ENCODE measurements at regions not wholly inside any gene's neighbourhood (a gene's known extent, or its start where the extent isn't known, plus 50 kb on each side); places are given as distances from the start of the nearest gene placed in this dataset.

- DNase-seq (ENCODE audit: low spot score): peak; percentile 5
Observed at GRCh38 chr18:11316546-11316945, 167.2 kb upstream of the PIEZO2 start.

- DNase-seq (ENCODE audit: low spot score): peak; percentile 59
Observed at GRCh38 chr18:11310476-11311086, 161.2 kb upstream of the PIEZO2 start.

GRCh38 chr18:11309172-11309571 is 159.8 kb upstream of the PIEZO2 start:
- DNase-seq (ENCODE audit: low spot score): no peak

- no peak for DNase-seq (ENCODE audit: low spot score)
Observed at GRCh38 chr18:11308499-11308898, 159.1 kb upstream of the PIEZO2 start.

GRCh38 chr18:11307716-11308115 is 158.3 kb upstream of the PIEZO2 start:
- no peak for DNase-seq (ENCODE audit: low spot score)

- no peak for DNase-seq (ENCODE audit: low spot score)
Observed at GRCh38 chr18:11305507-11305906, 156.1 kb upstream of the PIEZO2 start.

GRCh38 chr18:11304928-11305327 is 155.6 kb upstream of the PIEZO2 start:
- DNase-seq (ENCODE audit: low spot score): no peak

GRCh38 chr18:11296946-11297345 is 147.6 kb upstream of the PIEZO2 start:
- DNase-seq (ENCODE audit: low spot score): no peak

GRCh38 chr18:11293794-11294193 is 144.4 kb upstream of the PIEZO2 start:
- no peak for DNase-seq (ENCODE audit: low spot score)

GRCh38 chr18:11290786-11291185 is 141.4 kb upstream of the PIEZO2 start:
- DNase-seq (ENCODE audit: low spot score): no peak

GRCh38 chr18:11289248-11289647 is 139.9 kb upstream of the PIEZO2 start:
- no peak for DNase-seq (ENCODE audit: low spot score)

- DNase-seq (ENCODE audit: low spot score): no peak
Observed at GRCh38 chr18:11288401-11288800, 139.0 kb upstream of the PIEZO2 start.

- no peak for DNase-seq (ENCODE audit: low spot score)
Observed at GRCh38 chr18:11286431-11286830, 137.1 kb upstream of the PIEZO2 start.

GRCh38 chr18:11284811-11285210 is 135.4 kb upstream of the PIEZO2 start:
- DNase-seq (ENCODE audit: low spot score): no peak

- no peak for DNase-seq (ENCODE audit: low spot score)
Observed at GRCh38 chr18:11284349-11284748, 135.0 kb upstream of the PIEZO2 start.

- no peak for DNase-seq (ENCODE audit: low spot score)
Observed at GRCh38 chr18:11283479-11284161, 134.3 kb upstream of the PIEZO2 start.

GRCh38 chr18:11279461-11279860 is 130.1 kb upstream of the PIEZO2 start:
- DNase-seq (ENCODE audit: low spot score): no peak

GRCh38 chr18:11276678-11277077 is 127.3 kb upstream of the PIEZO2 start:
- no peak for DNase-seq (ENCODE audit: low spot score)

GRCh38 chr18:11274144-11274794 is 124.9 kb upstream of the PIEZO2 start:
- no peak for DNase-seq (ENCODE audit: low spot score)

- DNase-seq (ENCODE audit: low spot score): no peak
Observed at GRCh38 chr18:11272516-11272915, 123.1 kb upstream of the PIEZO2 start.

- DNase-seq (ENCODE audit: low spot score): no peak
Observed at GRCh38 chr18:11271954-11272353, 122.6 kb upstream of the PIEZO2 start.

GRCh38 chr18:11269257-11269656 is 119.9 kb upstream of the PIEZO2 start:
- DNase-seq (ENCODE audit: low spot score): no peak

- DNase-seq (ENCODE audit: low spot score): no peak
Observed at GRCh38 chr18:11268741-11269233, 119.4 kb upstream of the PIEZO2 start.

Data from LoVo (cell line).